HG03196 (cell line): ENCODE measurements at regions not wholly inside any gene's neighbourhood (a gene's known extent, or its start where the extent isn't known, plus 50 kb on each side); places are given as distances from the start of the nearest gene placed in this dataset.

Experiments
- ATAC-seq: cut with Tn5 transposase; IDR thresholded peaks from one replicate; pipeline ENCODE4 v1.9.1; 2021; ENCODE audit not compliant: unreplicated experiment

GRCh38 chr5:17888155-17888554, 253.9 kb downstream of the TAF11L14 start:
- ATAC-seq = no peak

- ATAC-seq = no peak
Observed at GRCh38 chr5:17890501-17890900, 256.2 kb downstream of the TAF11L14 start.

GRCh38 chr5:17891881-17892280, 257.6 kb downstream of the TAF11L14 start:
- no peak for ATAC-seq

- no peak for ATAC-seq
Observed at GRCh38 chr5:17893026-17893635, 258.9 kb downstream of the TAF11L14 start.

GRCh38 chr5:17895288-17896033, 261.2 kb downstream of the TAF11L14 start:
- no peak for ATAC-seq

- no peak for ATAC-seq
Observed at GRCh38 chr5:17896605-17897004, 262.3 kb downstream of the TAF11L14 start.

- no peak for ATAC-seq
Observed at GRCh38 chr5:17897776-17898175, 263.5 kb downstream of the TAF11L14 start.

GRCh38 chr5:17898766-17899165, 264.5 kb downstream of the TAF11L14 start:
- ATAC-seq = no peak

- ATAC-seq = no peak
Observed at GRCh38 chr5:17907094-17907493, 272.8 kb downstream of the TAF11L14 start.

GRCh38 chr5:17910318-17910717, 276.1 kb downstream of the TAF11L14 start:
- no peak for ATAC-seq

GRCh38 chr5:17912794-17913193, 278.5 kb downstream of the TAF11L14 start:
- no peak for ATAC-seq

- ATAC-seq = no peak
Observed at GRCh38 chr5:17916446-17916845, 282.2 kb downstream of the TAF11L14 start.

- ATAC-seq = no peak
Observed at GRCh38 chr5:17917465-17917864, 283.2 kb downstream of the TAF11L14 start.

- ATAC-seq = no peak
Observed at GRCh38 chr5:17918373-17919104, 284.3 kb downstream of the TAF11L14 start.

GRCh38 chr5:17925276-17925675, 291.0 kb downstream of the TAF11L14 start:
- ATAC-seq = no peak

GRCh38 chr5:17928581-17928981, 294.3 kb downstream of the TAF11L14 start:
- no peak for ATAC-seq

- ATAC-seq = no peak
Observed at GRCh38 chr5:17929171-17929570, 294.9 kb downstream of the TAF11L14 start.

- ATAC-seq = no peak
Observed at GRCh38 chr5:17930346-17930745, 296.1 kb downstream of the TAF11L14 start.

- no peak for ATAC-seq
Observed at GRCh38 chr5:17944046-17944445, 309.8 kb downstream of the TAF11L14 start.

- no peak for ATAC-seq
Observed at GRCh38 chr5:17947029-17947428, 312.8 kb downstream of the TAF11L14 start.

- no peak for ATAC-seq
Observed at GRCh38 chr5:17951392-17952169, 317.3 kb downstream of the TAF11L14 start.
